ENCODE measurements at regions not wholly inside any gene's neighbourhood (a gene's known extent, or its start where the extent isn't known, plus 50 kb on each side); places are given as distances from the start of the nearest gene placed in this dataset.

DNA sequence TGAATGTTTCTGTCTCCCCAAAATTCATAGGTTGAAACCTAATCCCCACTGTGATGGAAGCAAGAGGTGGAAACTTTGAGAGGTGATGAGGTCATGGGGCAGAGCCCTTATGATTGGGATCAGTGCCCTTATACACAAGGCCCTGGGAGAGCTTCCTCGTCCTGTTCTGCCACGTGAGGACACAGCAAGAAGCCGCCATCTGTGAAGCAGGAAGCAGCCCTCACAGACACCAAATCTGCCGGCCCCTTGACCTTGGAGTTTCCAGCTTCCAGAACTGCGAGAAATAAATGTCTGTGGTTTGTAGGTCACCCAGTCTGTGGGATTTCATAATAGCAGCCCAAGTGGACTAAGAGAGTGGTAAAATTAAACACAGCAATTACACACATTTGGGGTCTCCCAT, 737.4 kb downstream of the UQCRFS1 start:
- TF ChIP-seq, protein P1, sequence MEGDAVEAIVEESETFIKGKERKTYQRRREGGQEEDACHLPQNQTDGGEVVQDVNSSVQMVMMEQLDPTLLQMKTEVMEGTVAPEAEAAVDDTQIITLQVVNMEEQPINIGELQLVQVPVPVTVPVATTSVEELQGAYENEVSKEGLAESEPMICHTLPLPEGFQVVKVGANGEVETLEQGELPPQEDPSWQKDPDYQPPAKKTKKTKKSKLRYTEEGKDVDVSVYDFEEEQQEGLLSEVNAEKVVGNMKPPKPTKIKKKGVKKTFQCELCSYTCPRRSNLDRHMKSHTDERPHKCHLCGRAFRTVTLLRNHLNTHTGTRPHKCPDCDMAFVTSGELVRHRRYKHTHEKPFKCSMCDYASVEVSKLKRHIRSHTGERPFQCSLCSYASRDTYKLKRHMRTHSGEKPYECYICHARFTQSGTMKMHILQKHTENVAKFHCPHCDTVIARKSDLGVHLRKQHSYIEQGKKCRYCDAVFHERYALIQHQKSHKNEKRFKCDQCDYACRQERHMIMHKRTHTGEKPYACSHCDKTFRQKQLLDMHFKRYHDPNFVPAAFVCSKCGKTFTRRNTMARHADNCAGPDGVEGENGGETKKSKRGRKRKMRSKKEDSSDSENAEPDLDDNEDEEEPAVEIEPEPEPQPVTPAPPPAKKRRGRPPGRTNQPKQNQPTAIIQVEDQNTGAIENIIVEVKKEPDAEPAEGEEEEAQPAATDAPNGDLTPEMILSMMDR (IDR thresholded peaks at IDR 0.05) = no peak
- no peak for TF ChIP-seq POLR2A (IDR thresholded peaks at IDR 0.05)
